ENCODE measurements at regions not wholly inside any gene's neighbourhood (a gene's known extent, or its start where the extent isn't known, plus 50 kb on each side); places are given as distances from the start of the nearest gene placed in this dataset.
"Not testable (repeated sequence)": the region's sequence is repeated elsewhere in the genome, so short reads cannot be mapped to it uniquely, and the experiment has no call there.

DNA sequence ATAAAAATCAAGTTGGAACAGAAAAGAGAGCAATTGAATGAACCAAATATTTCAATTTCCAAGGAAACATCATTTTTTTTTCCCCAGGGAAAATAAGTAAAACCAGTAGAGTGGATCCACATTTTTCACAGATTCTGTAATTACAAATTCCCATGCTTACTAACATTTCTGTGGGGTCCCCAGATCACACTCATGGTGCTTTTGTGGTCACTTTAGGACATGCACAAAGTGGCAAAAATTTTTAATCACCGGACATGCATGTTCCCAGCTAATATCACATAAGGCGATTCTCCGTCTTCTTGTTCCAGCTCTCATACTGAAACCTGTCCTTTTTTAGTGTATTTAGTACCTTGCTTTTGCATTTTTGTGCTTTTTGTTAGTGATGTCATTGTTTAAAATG, 748.2 kb upstream of the SLITRK1 start:
- DNase-seq = no peak

DNA sequence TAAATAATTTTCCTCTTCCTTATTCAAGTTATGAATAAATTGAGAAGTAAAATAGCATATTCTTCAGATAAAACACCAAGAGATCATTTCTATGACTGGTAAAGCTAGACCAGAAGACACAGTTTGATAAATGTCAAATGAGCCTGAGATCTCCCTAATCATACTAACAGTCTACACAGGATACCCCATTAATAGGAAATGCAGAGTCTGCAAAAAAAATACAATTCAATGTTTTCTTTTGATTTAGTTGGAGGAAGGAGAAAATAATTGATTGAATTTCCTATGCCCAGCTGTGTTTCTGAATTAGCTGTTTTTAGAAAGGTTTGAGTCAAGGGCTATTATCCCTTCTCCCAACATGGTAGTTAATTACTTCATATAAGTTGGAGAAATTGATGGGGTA, 734.6 kb upstream of the SLITRK1 start:
- no peak for DNase-seq

- DNase-seq = no peak
Measured at GRCh38 chr13:84609716-84610115, 727.4 kb upstream of the SLITRK1 start.

DNA sequence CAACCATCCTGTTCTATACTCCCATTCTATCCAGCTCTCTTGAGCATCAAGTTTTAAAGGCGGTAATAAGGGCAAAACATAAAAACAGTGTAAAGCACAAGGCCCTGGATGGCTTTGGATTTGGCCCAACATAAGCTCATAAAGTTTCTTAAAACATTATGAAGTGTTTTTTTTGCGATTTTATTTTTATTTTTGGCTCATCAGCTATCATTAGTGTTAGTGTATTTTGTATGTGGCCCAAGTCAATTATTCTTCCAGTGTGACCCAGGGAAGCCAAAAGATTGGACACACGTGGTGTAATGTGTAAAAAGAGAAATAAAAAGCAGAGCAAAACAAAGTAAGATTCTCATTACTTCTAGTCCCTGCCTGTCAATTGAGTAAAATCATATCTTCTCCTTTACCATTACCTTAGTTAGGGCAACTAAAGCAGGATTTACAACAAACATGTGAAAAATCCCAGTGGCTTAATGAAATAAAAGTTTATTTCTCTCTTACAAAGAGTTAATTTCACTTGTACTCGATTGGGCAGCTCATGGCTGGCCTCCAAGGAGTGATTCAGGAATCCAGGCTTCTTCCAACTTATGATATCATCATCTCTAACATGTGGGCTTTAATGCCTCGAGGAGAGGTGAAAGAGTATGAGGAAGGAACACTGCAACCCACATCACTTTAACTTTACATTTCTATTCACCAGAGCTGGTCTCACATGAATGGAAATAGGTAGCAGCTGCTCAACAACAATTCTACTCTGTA, 725.2 kb upstream of the SLITRK1 start:
- no peak for DNase-seq

DNA sequence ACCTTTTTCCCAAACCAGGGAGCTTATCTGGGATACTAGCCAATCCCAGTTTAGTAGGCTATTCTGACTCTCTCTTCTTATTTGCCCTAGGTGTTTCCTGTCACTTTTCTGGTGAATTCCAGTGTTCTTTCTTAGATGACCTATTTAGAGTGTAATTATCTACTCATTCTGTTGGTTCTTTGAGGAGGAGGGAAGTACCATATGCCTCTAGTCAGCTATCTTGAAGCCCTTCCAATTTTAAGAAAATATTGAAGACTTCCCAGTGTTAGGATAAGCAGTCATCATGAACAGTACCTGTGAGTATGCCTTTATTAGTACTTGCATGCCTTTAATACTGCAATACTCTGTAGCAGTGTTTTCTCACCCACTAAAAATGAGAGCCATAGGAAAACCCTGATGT, 724.3 kb upstream of the SLITRK1 start:
- no peak for DNase-seq

DNA sequence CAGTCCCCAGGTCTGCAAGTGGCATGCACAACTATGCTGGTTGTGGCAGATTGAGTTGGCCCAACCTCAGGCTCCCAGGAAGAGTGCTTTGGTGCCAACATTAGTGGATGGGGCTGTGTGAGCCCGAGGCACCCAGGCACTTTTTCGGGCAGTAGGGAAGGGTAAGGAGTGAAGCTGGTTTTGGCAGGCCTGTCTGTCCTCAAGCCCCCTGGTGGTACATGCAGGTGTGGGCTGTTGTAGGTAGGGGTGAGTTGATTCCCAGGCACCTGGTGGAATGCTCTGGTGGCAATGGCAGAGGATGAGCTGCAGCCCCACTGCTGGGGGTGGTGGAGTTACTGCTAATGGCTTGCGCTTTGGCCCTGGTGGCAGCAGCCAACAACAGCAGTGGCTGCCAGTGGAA, 723.7 kb upstream of the SLITRK1 start:
- no peak for DNase-seq

- no peak for DNase-seq
Measured at GRCh38 chr13:84591444-84591843, 709.2 kb upstream of the SLITRK1 start.

GRCh38 chr13:84590663-84591062, 708.4 kb upstream of the SLITRK1 start:
- no peak for DNase-seq

GRCh38 chr13:84588023-84588422, 705.7 kb upstream of the SLITRK1 start:
- no peak for DNase-seq

DNA sequence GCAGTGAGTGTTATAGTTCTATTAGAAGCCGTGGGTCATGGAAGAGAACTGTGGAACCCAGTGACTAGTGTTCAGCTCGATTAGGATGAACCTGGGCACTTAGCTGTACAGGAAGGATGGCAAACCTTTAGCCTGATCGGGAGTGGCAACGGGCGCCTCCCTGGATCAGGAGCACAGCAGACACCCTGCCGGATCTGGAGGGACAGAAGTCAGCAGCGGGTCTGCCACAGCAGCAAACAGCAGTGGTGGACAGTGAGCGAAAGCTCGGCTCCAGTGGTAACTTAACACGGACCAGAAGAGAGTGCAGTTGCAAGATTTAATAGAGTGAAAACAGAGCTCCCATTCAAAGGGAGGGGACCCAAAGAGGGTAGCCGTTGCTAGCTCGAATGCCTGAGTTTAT, 697.6 kb upstream of the SLITRK1 start:
- not testable (repeated sequence) for DNase-seq

GRCh38 chr13:84574851-84575250, 692.6 kb upstream of the SLITRK1 start:
- DNase-seq = no peak

DNA sequence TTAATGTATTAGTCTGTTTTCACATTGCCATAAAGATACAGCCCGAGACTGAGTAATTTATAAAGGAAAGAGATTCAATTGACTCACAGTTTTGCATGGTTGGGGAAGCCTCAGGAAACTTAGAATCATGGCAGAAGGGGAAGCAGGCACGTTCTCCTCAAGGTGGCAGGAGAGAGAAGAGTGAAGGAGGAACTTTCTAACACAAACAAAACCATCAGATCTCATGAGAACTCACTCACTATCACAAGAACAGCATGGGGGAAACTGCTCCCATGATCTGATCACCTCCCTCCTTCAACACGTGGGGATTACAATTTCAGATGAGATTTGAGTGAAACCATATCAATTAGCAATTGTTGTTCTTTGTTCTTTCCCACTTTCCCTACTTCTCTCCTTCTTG, 689.0 kb upstream of the SLITRK1 start:
- DNase-seq = no peak

DNA sequence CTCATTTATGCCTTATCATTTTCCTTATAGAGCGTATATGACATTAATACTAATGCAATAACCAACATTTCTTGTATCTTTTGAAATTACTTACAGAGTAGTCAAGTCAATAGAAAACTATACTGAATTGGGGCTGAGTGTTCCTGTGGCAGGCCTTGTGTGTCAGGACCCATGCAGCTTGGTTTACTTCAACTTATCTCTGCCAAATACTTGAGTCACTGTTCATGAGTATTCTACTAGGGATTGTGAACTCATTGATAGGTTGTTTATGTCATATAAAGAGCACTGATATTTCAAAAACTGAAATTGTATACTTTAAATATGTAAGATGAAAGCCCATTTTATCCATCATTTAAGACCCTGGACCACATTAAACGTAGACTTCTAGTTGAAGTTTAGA, 688.6 kb upstream of the SLITRK1 start:
- DNase-seq = no peak

DNA sequence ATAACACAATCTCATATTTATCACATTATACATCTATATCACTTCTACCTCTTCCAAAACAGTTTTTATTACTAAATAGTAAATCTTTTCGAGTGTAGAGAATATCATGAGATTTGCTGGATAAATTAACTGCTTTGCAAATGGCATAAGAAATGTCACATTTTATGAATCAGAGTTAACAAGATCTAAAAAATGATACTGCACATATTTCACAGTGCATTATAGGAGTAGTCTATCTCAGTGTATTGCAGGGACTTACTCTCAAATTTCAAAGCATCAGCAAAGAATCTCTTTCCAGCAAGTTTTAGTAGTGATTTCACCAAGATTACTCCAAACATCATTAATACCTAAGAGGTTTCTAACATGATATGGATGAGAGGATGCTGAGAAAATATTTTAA, 687.1 kb upstream of the SLITRK1 start:
- no peak for DNase-seq

DNA sequence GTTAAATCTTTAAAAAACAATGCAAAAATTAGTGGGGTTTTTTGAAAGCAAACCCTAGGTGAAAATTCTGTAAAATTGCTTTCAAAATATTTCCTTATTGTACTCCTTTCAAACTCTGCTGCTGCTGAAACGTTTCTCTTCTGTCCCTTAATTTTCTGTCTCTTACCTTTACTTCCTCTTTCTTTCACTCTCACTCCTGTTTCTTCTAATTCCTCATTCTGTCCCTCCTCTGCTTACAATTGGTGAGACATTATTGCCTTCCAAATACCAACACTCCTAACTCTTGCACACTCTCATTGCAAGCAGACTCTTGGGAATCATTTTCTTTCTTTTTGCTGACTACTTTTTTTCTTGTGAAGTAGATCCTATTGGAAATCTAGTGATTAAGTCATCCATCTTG, 685.6 kb upstream of the SLITRK1 start:
- no peak for DNase-seq

DNA sequence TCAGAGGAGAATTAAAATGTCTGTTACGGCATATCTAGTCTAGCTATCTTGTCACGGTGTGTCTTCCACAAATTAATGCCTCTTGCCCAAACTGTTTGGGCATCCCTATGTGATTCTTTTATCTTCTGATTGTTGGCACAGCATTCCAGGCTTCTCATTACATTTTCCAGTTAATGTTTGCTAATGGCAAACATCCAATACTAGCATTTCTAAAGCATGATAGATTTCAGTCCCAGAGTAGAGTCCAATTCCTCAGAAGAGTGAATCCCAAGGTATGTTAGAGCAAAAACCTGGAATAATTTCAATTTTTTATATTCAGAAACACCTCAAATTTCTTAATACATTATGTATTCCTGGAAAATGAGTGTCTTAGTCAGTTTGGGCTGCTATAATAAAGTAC, 684.5 kb upstream of the SLITRK1 start:
- DNase-seq = no peak

DNA sequence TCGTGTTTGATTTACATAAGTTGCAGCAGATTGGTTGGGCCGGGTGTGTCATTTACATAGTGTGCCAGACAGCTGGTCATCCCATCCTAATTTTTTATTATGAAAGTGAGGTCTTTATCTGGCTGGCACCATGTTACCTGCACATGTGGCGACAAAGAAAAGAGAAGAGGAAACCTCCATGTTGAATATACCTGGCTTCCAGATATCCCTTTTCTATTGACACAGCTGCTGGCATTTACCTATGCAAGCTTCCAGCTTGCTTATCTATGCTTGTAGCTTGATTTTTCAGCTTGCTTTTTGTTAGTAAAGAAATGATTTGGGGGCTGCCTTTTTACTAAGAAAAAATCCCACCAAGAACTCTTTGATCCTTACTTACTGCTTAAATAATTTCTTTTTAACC, 681.3 kb upstream of the SLITRK1 start:
- peak; percentile 72 for DNase-seq

- DNase-seq = no peak
Measured at GRCh38 chr13:84553227-84553626, 671.0 kb upstream of the SLITRK1 start.

DNA sequence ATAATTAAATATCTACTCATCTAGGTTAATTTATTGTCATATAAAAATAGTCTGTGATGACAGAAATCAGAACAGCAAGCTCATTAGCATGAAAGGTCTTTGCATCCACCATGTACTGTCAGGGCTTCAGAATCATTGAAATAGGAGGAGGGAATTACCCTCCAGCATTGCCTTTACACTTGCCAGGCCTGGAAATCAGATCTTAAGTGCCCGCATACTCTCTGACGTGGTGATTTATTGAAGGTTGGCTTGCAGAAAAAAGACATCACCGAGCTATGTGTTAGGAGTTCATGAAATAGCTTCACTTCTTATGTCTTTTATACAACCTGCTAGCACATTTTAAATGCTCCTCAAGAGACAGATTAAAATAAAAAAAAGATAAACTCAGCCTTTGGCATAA, 661.7 kb upstream of the SLITRK1 start:
- no peak for DNase-seq

DNA sequence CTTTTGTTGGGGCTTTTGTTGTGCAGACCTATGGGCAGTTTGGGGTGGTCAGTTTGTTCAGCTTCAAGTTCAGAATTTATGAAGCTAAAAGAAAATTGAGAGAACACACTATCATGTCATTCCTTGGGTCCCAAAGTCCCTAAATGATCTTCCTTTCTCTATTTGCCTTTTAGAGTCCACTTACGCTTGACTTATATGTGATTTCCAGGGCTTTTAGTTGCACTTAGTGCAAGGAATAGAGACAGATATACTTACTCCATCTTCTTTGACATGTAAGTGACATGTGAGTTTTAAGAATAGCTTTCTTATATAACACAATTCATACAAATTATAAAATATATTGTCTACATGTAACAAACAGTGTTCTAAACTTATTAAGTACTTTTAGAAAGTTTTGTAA, 660.1 kb upstream of the SLITRK1 start:
- DNase-seq = no peak

DNA sequence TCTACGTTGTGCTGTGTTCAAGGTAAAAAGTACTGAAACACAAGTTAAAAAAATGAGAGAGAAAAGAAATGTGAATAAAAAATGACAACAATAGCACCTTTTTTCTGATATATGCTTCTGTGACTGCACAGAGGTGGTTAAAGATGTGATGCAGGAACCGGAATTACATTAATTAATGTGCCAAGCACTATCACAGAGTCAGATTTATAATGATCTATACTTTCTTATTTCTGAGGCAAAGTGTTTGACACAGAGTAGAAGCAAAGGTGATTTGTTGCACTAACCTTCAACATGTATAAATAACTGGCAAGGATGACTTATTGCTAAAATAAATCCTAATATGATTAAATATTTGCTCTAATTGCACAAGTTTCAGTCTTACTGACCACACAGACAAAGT, 654.6 kb upstream of the SLITRK1 start:
- DNase-seq = no peak

GRCh38 chr13:84528408-84529070, 646.3 kb upstream of the SLITRK1 start:
- DNase-seq = no peak

- DNase-seq = no peak
Measured at GRCh38 chr13:84525865-84526264, 643.6 kb upstream of the SLITRK1 start.

DNA sequence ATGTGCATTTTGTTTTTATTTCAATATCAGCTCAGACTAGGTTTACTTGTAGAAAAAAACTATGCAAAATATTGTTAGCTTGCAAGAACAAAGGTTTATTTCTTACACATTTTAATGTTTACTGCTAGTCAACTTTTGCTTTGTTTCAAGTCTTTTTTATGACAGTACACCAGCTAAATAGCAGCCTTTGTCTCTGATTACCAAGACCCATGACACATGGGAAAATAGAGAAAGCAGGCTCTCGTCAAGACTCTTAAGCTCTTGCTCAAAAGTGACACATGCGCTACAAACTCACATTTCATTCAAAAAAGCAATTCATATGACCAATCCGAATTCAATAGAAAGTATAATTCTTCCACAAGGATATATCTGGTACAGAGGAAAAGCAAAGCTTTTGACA, 642.3 kb upstream of the SLITRK1 start:
- no peak for DNase-seq

DNA sequence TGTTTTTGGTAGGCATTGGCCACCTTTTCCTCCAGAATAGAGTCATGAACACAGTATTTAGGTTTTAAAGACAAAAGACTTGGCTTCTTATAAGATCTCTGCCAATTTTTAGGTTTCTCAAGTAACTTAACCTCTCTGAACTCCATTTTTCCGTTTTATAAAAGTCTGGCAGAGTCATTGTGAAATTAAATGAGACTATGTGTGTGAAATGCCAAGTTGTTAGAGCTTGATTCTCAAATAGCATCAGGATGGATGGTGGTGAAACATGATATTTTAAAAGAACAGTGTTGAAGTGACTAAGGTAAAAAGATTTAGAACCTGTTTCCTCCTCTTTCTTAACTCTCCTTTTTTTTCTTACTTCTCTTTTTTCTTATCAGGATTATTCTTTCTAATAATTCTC, 617.7 kb upstream of the SLITRK1 start:
- DNase-seq = no peak
